OCI-LY3 (cell line): ENCODE measurements at regions not wholly inside any gene's neighbourhood (a gene's known extent, or its start where the extent isn't known, plus 50 kb on each side); places are given as distances from the start of the nearest gene placed in this dataset.

Experiments used
- H2AFZ ChIP-seq: fragments of 200-600, 300-600 bp; shearing (Covaris generic); 2 replicates; pipeline ENCODE4 v1.6.0; 2014; ENCODE audit warnings: antibody characterized with exemption, low read depth, low read length
- H3K27ac ChIP-seq: fragments of 200-600, 300-600 bp; sonication (generic); 2 replicates; pipeline ENCODE4 v1.5.1; 2014; ENCODE audit warnings: mild to moderate bottlenecking, low read length, moderate library complexity, mixed read lengths
- H3K27me3 ChIP-seq: fragments of 200-600, 300-600 bp; sonication (generic); 2 replicates; pipeline ENCODE4 v1.6.1; 2014; ENCODE audit warnings: low read depth, low read length, mixed read lengths
- H3K36me3 ChIP-seq: fragments of 200-600, 300-600 bp; sonication (generic); replicated peaks from 2 replicates; pipeline ENCODE3; 2014; ENCODE audit warnings: low read depth, low read length, mixed read lengths
- H3K4me1 ChIP-seq: fragments of 300-600, 200-600 bp; sonication (generic); 2 replicates; pipeline ENCODE4 v1.6.1; 2014; ENCODE audit warnings: low read length, mixed read lengths
- H3K4me2 ChIP-seq: fragments of 200-600, 300-600 bp; sonication (generic); 2 replicates; pipeline ENCODE4 v1.6.1; 2014; ENCODE audit warnings: low read length, mixed read lengths
- H3K4me3 ChIP-seq: fragments of 300-600, 200-600 bp; sonication (generic); 2 replicates; pipeline ENCODE4 v1.5.1; 2014; ENCODE audit warnings: antibody characterized with exemption, mild to moderate bottlenecking, low read length, moderate library complexity
- H3K79me2 ChIP-seq: fragments of 300-600, 200-600 bp; shearing (Covaris generic); 2 replicates; pipeline ENCODE4 v1.6.1; 2014; ENCODE audit warnings: mild to moderate bottlenecking, low read length, mixed read lengths
- H3K9ac ChIP-seq: fragments of 300-600, 200-600 bp; shearing (Covaris generic); 2 replicates; pipeline ENCODE4 v1.6.0; 2014; ENCODE audit warnings: mild to moderate bottlenecking, low read length, moderate library complexity
- H3K9me3 ChIP-seq: fragments of 200-600, 300-600 bp; shearing (Covaris generic); 2 replicates; pipeline ENCODE4 v1.6.1; 2014; ENCODE audit warnings: low read length, mixed read lengths; ENCODE audit not compliant: insufficient read depth
- H4K20me1 ChIP-seq: fragments of 200-600, 300-600 bp; sonication (generic); 2 replicates; pipeline ENCODE4 v1.6.1; 2016; ENCODE audit warnings: low read length, mixed read lengths; ENCODE audit not compliant: insufficient read depth
- CTCF ChIP-seq: fragments of 200-600, 300-600 bp; sonication (generic); IDR thresholded peaks from 2 replicates; pipeline ENCODE4 v1.5.1; 2014; ENCODE audit warnings: antibody characterized with exemption, low read length, low read depth
- EZH2phosphoT487 ChIP-seq: fragments of 200-600 bp; shearing (Covaris generic); IDR thresholded peaks from 2 replicates; pipeline ENCODE4 v1.6.1; 2018; ENCODE audit warnings: antibody characterized with exemption, mixed run types, low read depth

GRCh38 chr1:182122256-182122912 lies 60.9 kb upstream of the ZNF648 start:
- Histone ChIP-seq H3K4me1 (no peaks in the 10 kb centered on the region), H3K4me2 (no peak overlapping the region), H3K79me2 (no peaks in the 10 kb centered on the region), H3K27ac (no peak overlapping the region), H4K20me1 (no peaks in the 10 kb centered on the region), H3K36me3 (no peaks in the 10 kb centered on the region), H3K9ac (no peak overlapping the region), H3K27me3 (peaks cover 39% of the 10 kb centered on the region), H3K4me3 (no peak overlapping the region), H2AFZ (no peak overlapping the region), H3K9me3 (no peaks in the 10 kb centered on the region)
- TF ChIP-seq CTCF = no peak
- no peak for TF ChIP-seq EZH2phosphoT487

- Histone ChIP-seq H3K9ac (no peak overlapping the region), H3K4me2 (no peak overlapping the region), H4K20me1 (no peaks in the 10 kb centered on the region), H2AFZ (no peak overlapping the region), H3K36me3 (no peaks in the 10 kb centered on the region), H3K4me3 (no peak overlapping the region), H3K79me2 (no peaks in the 10 kb centered on the region), H3K27me3 (peaks cover 40% of the 10 kb centered on the region), H3K9me3 (no peaks in the 10 kb centered on the region), H3K27ac (no peak overlapping the region), H3K4me1 (no peaks in the 10 kb centered on the region)
- TF ChIP-seq EZH2phosphoT487 = no peak
- no peak for TF ChIP-seq CTCF
Observed at GRCh38 chr1:182121787-182122186, 60.3 kb upstream of the ZNF648 start.

GRCh38 chr1:182120411-182121258 lies 59.1 kb upstream of the ZNF648 start:
- H3K36me3 ChIP-seq = no peaks in the 10 kb centered on the region
- H3K79me2 ChIP-seq = no peaks in the 10 kb centered on the region
- no peaks in the 10 kb centered on the region for H3K9me3 ChIP-seq
- H4K20me1 ChIP-seq = no peaks in the 10 kb centered on the region
- no peak overlapping the region for H2AFZ ChIP-seq
- H3K27me3 ChIP-seq = peaks cover 44% of the 10 kb centered on the region
- TF ChIP-seq CTCF = no peak
- no peak for TF ChIP-seq EZH2phosphoT487
- H3K9ac ChIP-seq = no peak overlapping the region
- no peak overlapping the region for H3K4me2 ChIP-seq
- H3K27ac ChIP-seq = no peak overlapping the region
- no peak overlapping the region for H3K4me3 ChIP-seq
- H3K4me1 ChIP-seq = no peaks in the 10 kb centered on the region

- Histone ChIP-seq H3K9ac (no peak overlapping the region), H3K27me3 (peaks cover 48% of the 10 kb centered on the region), H3K4me1 (no peaks in the 10 kb centered on the region), H4K20me1 (no peaks in the 10 kb centered on the region), H3K4me2 (no peak overlapping the region), H3K27ac (no peak overlapping the region), H3K4me3 (no peak overlapping the region), H3K36me3 (no peaks in the 10 kb centered on the region), H3K79me2 (no peaks in the 10 kb centered on the region), H2AFZ (no peak overlapping the region), H3K9me3 (no peaks in the 10 kb centered on the region)
- no peak for TF ChIP-seq CTCF
- TF ChIP-seq EZH2phosphoT487 = no peak
Observed at GRCh38 chr1:182119631-182120030, 58.1 kb upstream of the ZNF648 start.
